HG03060 (cell line): ENCODE measurements at regions not wholly inside any gene's neighbourhood (a gene's known extent, or its start where the extent isn't known, plus 50 kb on each side); places are given as distances from the start of the nearest gene placed in this dataset.
"Not testable (repeated sequence)": the region's sequence is repeated elsewhere in the genome, so short reads cannot be mapped to it uniquely, and the experiment has no call there.

Experiments
- ATAC-seq: cut with Tn5 transposase; IDR thresholded peaks from one replicate; pipeline ENCODE4 v1.9.1; 2021; ENCODE audit warnings: low read depth, moderate number of reproducible peaks; ENCODE audit not compliant: unreplicated experiment

- no peak for ATAC-seq
Observed at GRCh38 chr3:90052425-90052950, 945.1 kb downstream of the EPHA3 start.

- ATAC-seq, result no peak
Observed at GRCh38 chr3:90054311-90054710, 946.9 kb downstream of the EPHA3 start.

GRCh38 chr3:90055666-90056065 is 948.2 kb downstream of the EPHA3 start:
- no peak for ATAC-seq

GRCh38 chr3:90056281-90057032 is 949.0 kb downstream of the EPHA3 start:
- no peak for ATAC-seq

GRCh38 chr3:90062016-90062415 is 954.6 kb downstream of the EPHA3 start:
- ATAC-seq, result no peak

GRCh38 chr3:90062631-90063200 is 955.3 kb downstream of the EPHA3 start:
- no peak for ATAC-seq

GRCh38 chr3:90068783-90069182 is 961.4 kb downstream of the EPHA3 start:
- no peak for ATAC-seq

- no peak for ATAC-seq
Observed at GRCh38 chr3:90069748-90070147, 962.3 kb downstream of the EPHA3 start.

- ATAC-seq, result no peak
Observed at GRCh38 chr3:90076136-90076535, 968.7 kb downstream of the EPHA3 start.

- no peak for ATAC-seq
Observed at GRCh38 chr3:90080988-90081387, 973.6 kb downstream of the EPHA3 start.

- not testable (repeated sequence) for ATAC-seq
Observed at GRCh38 chr3:90086297-90086696, 978.9 kb downstream of the EPHA3 start.

- no peak for ATAC-seq
Observed at GRCh38 chr3:90087703-90088102, 980.3 kb downstream of the EPHA3 start.

GRCh38 chr3:90091549-90091948 is 984.1 kb downstream of the EPHA3 start:
- ATAC-seq, result peak; percentile 67

- no peak for ATAC-seq
Observed at GRCh38 chr3:90092994-90093393, 985.6 kb downstream of the EPHA3 start.

GRCh38 chr3:90095811-90096210 is 988.4 kb downstream of the EPHA3 start:
- ATAC-seq, result no peak

GRCh38 chr3:90099493-90099892 is 992.1 kb downstream of the EPHA3 start:
- ATAC-seq, result no peak

GRCh38 chr3:90102146-90102545 is 994.7 kb downstream of the EPHA3 start:
- ATAC-seq, result no peak

GRCh38 chr3:90121326-90121725 is 1013.9 kb downstream of the EPHA3 start:
- no peak for ATAC-seq

- ATAC-seq, result no peak
Observed at GRCh38 chr3:90128391-90128790, 1021.0 kb downstream of the EPHA3 start.

GRCh38 chr3:90129730-90130129 is 1022.3 kb downstream of the EPHA3 start:
- no peak for ATAC-seq

- ATAC-seq, result no peak
Observed at GRCh38 chr3:90132197-90132596, 1024.8 kb downstream of the EPHA3 start.

GRCh38 chr3:90134090-90134489 is 1026.7 kb downstream of the EPHA3 start:
- ATAC-seq, result no peak
